Psoas muscle (tissue), 7 donors: ENCODE measurements at regions not wholly inside any gene's neighbourhood (a gene's known extent, or its start where the extent isn't known, plus 50 kb on each side); places are given as distances from the start of the nearest gene placed in this dataset.

Experiments
- ATAC-seq, 4 donors: fragments of 200-7000 bp; cut with Tn5 transposase; one replicate each; pipeline ENCODE4 v1.9.1; 2020; ENCODE audit warnings: moderate library complexity in 3 of 4, mild to moderate bottlenecking in 2 of 4
- DNase-seq, 2 donors: peaks; one replicate each; pipeline ENCODE4 v3.0.0-alpha.2; 2020
- H3K27ac ChIP-seq: fragments of 200-600 bp; one replicate; pipeline ENCODE4 v1.8.0; 2022
- H3K27me3 ChIP-seq, 3 donors: fragments of 200-600 bp in 1 of 3; one replicate each; pipeline versions ENCODE4 v1.6.1 to v1.8.0; 2013 to 2022; ENCODE audit warnings: low read length in 2 of 3, mild to moderate bottlenecking in 2 of 3, moderate library complexity in 1 of 3; ENCODE audit not compliant: insufficient read depth in 3 of 3
- H3K36me3 ChIP-seq, 2 donors: fragments of 200-600 bp in 1 of 2; one replicate each; pipeline versions ENCODE4 v1.6.1 to v1.8.0; 2013 to 2022; ENCODE audit warnings: low read depth in 1 of 2, mild to moderate bottlenecking in 1 of 2, moderate library complexity in 1 of 2; ENCODE audit not compliant: insufficient read depth in 1 of 2
- H3K4me1 ChIP-seq: fragments of 200-600 bp; one replicate; pipeline ENCODE4 v1.8.0; 2022
- H3K4me3 ChIP-seq: fragments of 200-600 bp; one replicate; pipeline ENCODE4 v1.8.0; 2022; ENCODE audit warnings: mild to moderate bottlenecking
- H3K9me3 ChIP-seq: fragments of 200-600 bp; one replicate; pipeline ENCODE4 v1.8.0; 2022
- WGBS, 3 donors: extraction: QIAGEN DNeasy Blood & Tissue Kit; methylation state at CpG; one replicate each; pipeline versions ENCODE4 v1.1.6 to v1.1.7; 2013; 5-methylcytosine and 5-hydroxymethylcytosine counted together
- intact Hi-C, 2 donors: fragments of 100-400 bp; cut with DNase I; formaldehyde crosslinking; loops; one replicate each; pipeline versions ENCODE4 v1.11.0 to v1.14.2; 2022
- TF ChIP-seq, protein P1 (sequence below): fragments of 200-600 bp; IDR thresholded peaks from one replicate; pipeline ENCODE4 v1.8.0; 2022; ENCODE audit warnings: antibody characterized with exemption
- donor health status: healthy with polysubstance abuse.
- donor health status: DM: no; HTN: no; CAD: no; lungs with moderate emphysema.
- donor health status: Bipolar disorder and iron deficiency.
- donor health status: healthy.
- donor health status: DM: yes; HTN: yes; CAD: no.
- donor health status: DM: no; HTN: no; CAD: no.
- donor health status: DM: yes; HTN: yes; CAD: no.

- no peak overlapping the region for H3K27ac ChIP-seq
- no peak for DNase-seq
- H3K4me3 ChIP-seq: no peak overlapping the region
- no peaks in the 10 kb centered on the region for H3K4me1 ChIP-seq
- no peaks in the 10 kb centered on the region for H3K9me3 ChIP-seq
- TF ChIP-seq, protein P1, sequence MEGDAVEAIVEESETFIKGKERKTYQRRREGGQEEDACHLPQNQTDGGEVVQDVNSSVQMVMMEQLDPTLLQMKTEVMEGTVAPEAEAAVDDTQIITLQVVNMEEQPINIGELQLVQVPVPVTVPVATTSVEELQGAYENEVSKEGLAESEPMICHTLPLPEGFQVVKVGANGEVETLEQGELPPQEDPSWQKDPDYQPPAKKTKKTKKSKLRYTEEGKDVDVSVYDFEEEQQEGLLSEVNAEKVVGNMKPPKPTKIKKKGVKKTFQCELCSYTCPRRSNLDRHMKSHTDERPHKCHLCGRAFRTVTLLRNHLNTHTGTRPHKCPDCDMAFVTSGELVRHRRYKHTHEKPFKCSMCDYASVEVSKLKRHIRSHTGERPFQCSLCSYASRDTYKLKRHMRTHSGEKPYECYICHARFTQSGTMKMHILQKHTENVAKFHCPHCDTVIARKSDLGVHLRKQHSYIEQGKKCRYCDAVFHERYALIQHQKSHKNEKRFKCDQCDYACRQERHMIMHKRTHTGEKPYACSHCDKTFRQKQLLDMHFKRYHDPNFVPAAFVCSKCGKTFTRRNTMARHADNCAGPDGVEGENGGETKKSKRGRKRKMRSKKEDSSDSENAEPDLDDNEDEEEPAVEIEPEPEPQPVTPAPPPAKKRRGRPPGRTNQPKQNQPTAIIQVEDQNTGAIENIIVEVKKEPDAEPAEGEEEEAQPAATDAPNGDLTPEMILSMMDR: no peak
- no peaks in the 10 kb centered on the region for H3K27me3 ChIP-seq
- ATAC-seq: no peak
- no peaks in the 10 kb centered on the region for H3K36me3 ChIP-seq
- intact Hi-C loops: no loop called here
Measured at GRCh38 chr2:213227458-213227857, 56.8 kb upstream of the SPAG16 start.

- H3K4me1 ChIP-seq: no peaks in the 10 kb centered on the region
- 84 to 92% (median 91%) methylated on average over 1 of the region's 1 CpG for WGBS, 3 donors
Measured at GRCh38 chr2:213228638-213229037, 55.6 kb upstream of the SPAG16 start.

GRCh38 chr2:213229814-213230213, 54.5 kb upstream of the SPAG16 start:
- ATAC-seq: no peak
- H3K4me3 ChIP-seq: no peak overlapping the region
- DNase-seq: no peak
- H3K4me1 ChIP-seq: no peaks in the 10 kb centered on the region
- H3K9me3 ChIP-seq: no peaks in the 10 kb centered on the region
- no peak overlapping the region for H3K27ac ChIP-seq
- intact Hi-C loops: no loop called here
- WGBS, 3 donors: 38 to 50% (median 43%) methylated on average over 8 of the region's 8 CpGs
- TF ChIP-seq, protein P1: no peak
- H3K36me3 ChIP-seq: no peaks in the 10 kb centered on the region
- H3K27me3 ChIP-seq: no peaks in the 10 kb centered on the region

More at GRCh38 chr2:213228638-213229037, 55.6 kb upstream of the SPAG16 start:
- H3K9me3 ChIP-seq: no peaks in the 10 kb centered on the region
- intact Hi-C loops: no loop called here
- ATAC-seq: no peak
- H3K27me3 ChIP-seq: no peaks in the 10 kb centered on the region
- H3K4me3 ChIP-seq: no peak overlapping the region
- TF ChIP-seq, protein P1: no peak
- no peaks in the 10 kb centered on the region for H3K36me3 ChIP-seq
- no peak for DNase-seq
- no peak overlapping the region for H3K27ac ChIP-seq

GRCh38 chr2:213231966-213232365, 52.3 kb upstream of the SPAG16 start:
- no peak overlapping the region for H3K4me3 ChIP-seq
- DNase-seq (no peak), ATAC-seq (no peak)
- H3K27ac ChIP-seq: no peak overlapping the region
- no peaks in the 10 kb centered on the region for H3K27me3 ChIP-seq
- TF ChIP-seq, protein P1: no peak
- H3K36me3 ChIP-seq: no peaks in the 10 kb centered on the region
- whole genome bisulfite sequencing, 3 donors: 95 to 97% (median 97%) methylated on average over 1 of the region's 1 CpG
- no peaks in the 10 kb centered on the region for H3K9me3 ChIP-seq
- H3K4me1 ChIP-seq: no peaks in the 10 kb centered on the region
- intact Hi-C loops: no loop called here

DNA sequence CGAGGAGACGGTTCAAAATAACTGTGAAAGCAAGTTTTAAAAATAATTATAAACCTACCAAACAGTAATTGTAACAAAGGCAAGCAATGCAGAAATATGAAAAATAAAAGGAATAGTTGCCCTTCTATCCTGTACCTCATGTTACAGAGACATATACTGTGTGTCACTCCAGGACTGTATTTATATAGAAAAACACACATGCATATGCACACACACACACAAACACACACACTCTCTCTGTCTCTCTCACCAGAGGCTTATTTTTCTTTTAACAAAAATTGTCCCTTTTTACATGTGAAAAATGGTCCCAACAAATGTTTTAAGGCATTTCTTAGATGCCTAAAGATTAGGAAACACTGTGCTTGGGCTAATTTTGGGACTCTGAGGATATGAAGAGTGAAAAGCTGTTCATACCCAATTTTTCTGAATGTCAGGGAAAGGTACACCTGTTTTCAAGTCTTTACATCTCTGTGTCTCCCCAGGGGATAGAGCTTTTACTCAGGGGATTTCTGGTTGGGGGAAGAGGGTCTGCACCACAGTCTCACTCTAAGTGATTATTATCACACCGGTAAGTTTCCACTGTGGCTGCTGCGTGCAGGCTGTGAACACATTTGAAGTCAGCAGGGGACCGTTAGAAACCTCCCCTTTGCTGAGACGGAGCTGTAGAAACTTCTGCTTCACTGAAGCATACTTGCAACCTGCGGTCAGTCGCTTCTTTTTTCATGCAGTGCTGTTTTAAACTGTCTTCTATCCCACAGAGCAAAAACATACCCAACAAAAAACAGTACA, 51.4 kb upstream of the SPAG16 start:
- WGBS, 3 donors: 30 to 39% (median 38%) methylated on average over 8 of the region's 8 CpGs
- Histone ChIP-seq H3K27me3 (no peaks in the 10 kb centered on the region), H3K36me3 (no peaks in the 10 kb centered on the region), H3K4me3 (no peak overlapping the region), H3K27ac (no peak overlapping the region), H3K4me1 (no peaks in the 10 kb centered on the region), H3K9me3 (no peaks in the 10 kb centered on the region)
- no peak for ATAC-seq
- TF ChIP-seq, protein P1: no peak
- intact Hi-C loops: no loop called here
- DNase-seq: no peak
